NCI-H2227 (cell line): ENCODE measurements at regions not wholly inside any gene's neighbourhood (a gene's known extent, or its start where the extent isn't known, plus 50 kb on each side); places are given as distances from the start of the nearest gene placed in this dataset.

Experiments
- DNase-seq: peaks from one replicate; lab custom pipeline; 2025; ENCODE audit not compliant: unreplicated experiment; lab: John Stamatoyannopoulos, UW

- no peak for DNase-seq
Observed at GRCh38 chr16:73177729-73178295, 129.9 kb upstream of the ZFHX3 start.

- DNase-seq: no peak
Observed at GRCh38 chr16:73176577-73177013, 128.7 kb upstream of the ZFHX3 start.

- no peak for DNase-seq
Observed at GRCh38 chr16:73172973-73173709, 125.2 kb upstream of the ZFHX3 start.

GRCh38 chr16:73172241-73172972 lies 124.5 kb upstream of the ZFHX3 start:
- peak; percentile 21 for DNase-seq

- no peak for DNase-seq
Observed at GRCh38 chr16:73171901-73172240, 123.9 kb upstream of the ZFHX3 start.

GRCh38 chr16:73171380-73171779 lies 123.5 kb upstream of the ZFHX3 start:
- DNase-seq: peak; percentile 31

- peak; percentile 49 for DNase-seq
Observed at GRCh38 chr16:73170612-73171038, 122.7 kb upstream of the ZFHX3 start.

- no peak for DNase-seq
Observed at GRCh38 chr16:73166947-73167550, 119.1 kb upstream of the ZFHX3 start.

GRCh38 chr16:73166441-73166851 lies 118.5 kb upstream of the ZFHX3 start:
- DNase-seq: no peak

- no peak for DNase-seq
Observed at GRCh38 chr16:73163238-73163815, 115.4 kb upstream of the ZFHX3 start.

- DNase-seq: peak; percentile 63
Observed at GRCh38 chr16:73161977-73162376, 114.0 kb upstream of the ZFHX3 start.

GRCh38 chr16:73159296-73159695 lies 111.4 kb upstream of the ZFHX3 start:
- DNase-seq: no peak

GRCh38 chr16:73157861-73158260 lies 109.9 kb upstream of the ZFHX3 start:
- no peak for DNase-seq

GRCh38 chr16:73154063-73154870 lies 106.3 kb upstream of the ZFHX3 start:
- DNase-seq: no peak

- peak; percentile 39 for DNase-seq
Observed at GRCh38 chr16:73152386-73153125, 104.6 kb upstream of the ZFHX3 start.

GRCh38 chr16:73151941-73152340 lies 104.0 kb upstream of the ZFHX3 start:
- no peak for DNase-seq

GRCh38 chr16:73151225-73151624 lies 103.3 kb upstream of the ZFHX3 start:
- no peak for DNase-seq

- no peak for DNase-seq
Observed at GRCh38 chr16:73150786-73151185, 102.9 kb upstream of the ZFHX3 start.

- DNase-seq: no peak
Observed at GRCh38 chr16:73149334-73149733, 101.4 kb upstream of the ZFHX3 start.

GRCh38 chr16:73147958-73148357 lies 100.0 kb upstream of the ZFHX3 start:
- DNase-seq: no peak
